ENCODE measurements at regions not wholly inside any gene's neighbourhood (a gene's known extent, or its start where the extent isn't known, plus 50 kb on each side); places are given as distances from the start of the nearest gene placed in this dataset.

DNA sequence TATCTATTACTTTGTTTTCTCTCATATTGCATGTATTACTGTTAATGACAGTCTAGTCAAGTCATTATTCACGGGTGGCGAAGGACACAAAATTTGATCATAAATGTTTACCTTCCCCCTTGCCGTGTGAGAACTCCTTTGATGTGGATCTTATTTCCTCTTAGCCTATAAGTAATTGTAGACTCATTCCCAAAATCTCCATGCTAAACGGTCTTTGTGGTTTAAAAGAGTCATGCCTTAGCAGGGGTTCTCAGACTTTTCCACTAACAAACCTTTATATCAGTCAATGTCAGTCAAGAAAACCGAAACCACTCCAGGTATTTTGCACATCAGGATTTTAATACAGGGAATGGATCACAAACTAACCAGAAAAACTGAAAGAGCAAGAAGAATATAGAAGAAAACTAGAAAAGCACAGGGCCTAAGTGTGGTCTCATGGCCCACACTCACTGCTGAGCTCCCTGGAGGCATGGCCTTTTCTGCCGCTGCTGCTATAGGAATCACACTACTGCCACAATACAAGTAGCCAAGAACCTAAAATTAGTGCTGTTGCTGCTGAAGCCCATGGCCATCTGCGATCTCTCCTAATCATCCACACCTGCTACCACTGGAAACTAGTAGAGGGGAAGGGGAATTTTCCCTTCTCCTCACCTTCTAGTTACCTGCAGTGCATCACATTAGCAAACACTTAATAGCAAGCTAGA, 186.0 kb upstream of the POU3F2 start:
- H3K9me3 ChIP-seq: no peaks in the 10 kb centered on the region
- ATAC-seq (no peak), DNase-seq (no peak)
- H3K4me1 ChIP-seq: no peaks in the 10 kb centered on the region
- WGBS, 4 donors: 66 to 73% (median 72%) methylated on average over 7 of the region's 7 CpGs
- no peaks in the 10 kb centered on the region for H3K36me3 ChIP-seq
- intact Hi-C loops (cut with DNase I): no loop called here
- TF ChIP-seq POLR2A (IDR thresholded peaks at IDR 0.05): no peak
- TF ChIP-seq, protein P1, sequence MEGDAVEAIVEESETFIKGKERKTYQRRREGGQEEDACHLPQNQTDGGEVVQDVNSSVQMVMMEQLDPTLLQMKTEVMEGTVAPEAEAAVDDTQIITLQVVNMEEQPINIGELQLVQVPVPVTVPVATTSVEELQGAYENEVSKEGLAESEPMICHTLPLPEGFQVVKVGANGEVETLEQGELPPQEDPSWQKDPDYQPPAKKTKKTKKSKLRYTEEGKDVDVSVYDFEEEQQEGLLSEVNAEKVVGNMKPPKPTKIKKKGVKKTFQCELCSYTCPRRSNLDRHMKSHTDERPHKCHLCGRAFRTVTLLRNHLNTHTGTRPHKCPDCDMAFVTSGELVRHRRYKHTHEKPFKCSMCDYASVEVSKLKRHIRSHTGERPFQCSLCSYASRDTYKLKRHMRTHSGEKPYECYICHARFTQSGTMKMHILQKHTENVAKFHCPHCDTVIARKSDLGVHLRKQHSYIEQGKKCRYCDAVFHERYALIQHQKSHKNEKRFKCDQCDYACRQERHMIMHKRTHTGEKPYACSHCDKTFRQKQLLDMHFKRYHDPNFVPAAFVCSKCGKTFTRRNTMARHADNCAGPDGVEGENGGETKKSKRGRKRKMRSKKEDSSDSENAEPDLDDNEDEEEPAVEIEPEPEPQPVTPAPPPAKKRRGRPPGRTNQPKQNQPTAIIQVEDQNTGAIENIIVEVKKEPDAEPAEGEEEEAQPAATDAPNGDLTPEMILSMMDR (IDR thresholded peaks at IDR 0.05): no peak
- H3K27me3 ChIP-seq: no peaks in the 10 kb centered on the region
- H3K27ac ChIP-seq: no peak overlapping the region
- H3K4me3 ChIP-seq: no peak overlapping the region

DNA sequence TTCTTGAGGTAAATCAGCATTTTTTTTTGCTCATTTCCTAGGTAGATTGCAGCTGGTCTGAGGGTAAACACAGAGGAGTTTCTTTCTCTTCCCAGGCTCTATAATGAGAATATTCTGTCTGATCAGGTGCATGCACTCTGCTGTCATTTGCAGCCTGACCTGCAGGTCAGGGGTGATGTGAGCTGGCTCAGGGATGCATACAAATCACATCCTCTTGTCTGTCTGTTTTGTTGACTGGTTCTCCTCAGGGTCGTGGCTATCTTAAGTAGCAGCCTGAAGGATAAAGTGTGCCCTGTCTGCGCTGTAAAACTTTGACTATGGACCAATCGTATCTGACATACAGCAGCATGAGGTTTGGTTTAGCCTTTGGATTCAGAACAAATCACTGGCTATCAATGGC, 183.4 kb upstream of the POU3F2 start:
- H3K36me3 ChIP-seq: no peaks in the 10 kb centered on the region
- no peak for ATAC-seq
- H3K9me3 ChIP-seq: no peaks in the 10 kb centered on the region
- H3K4me3 ChIP-seq: no peak overlapping the region
- H3K27me3 ChIP-seq: no peaks in the 10 kb centered on the region
- intact Hi-C loops (cut with DNase I): no loop called here
- no peak for DNase-seq
- no peak overlapping the region for H3K27ac ChIP-seq
- no peaks in the 10 kb centered on the region for H3K4me1 ChIP-seq
- 13 to 35% (median 23%) methylated on average over 3 of the region's 3 CpGs for WGBS, 4 donors
- TF ChIP-seq, protein P1 (IDR thresholded peaks at IDR 0.05): no peak
- no peak for TF ChIP-seq POLR2A (IDR thresholded peaks at IDR 0.05)

- Histone ChIP-seq H3K9me3 (no peaks in the 10 kb centered on the region), H3K4me1 (no peaks in the 10 kb centered on the region), H3K4me3 (no peak overlapping the region), H3K36me3 (no peaks in the 10 kb centered on the region), H3K27ac (no peak overlapping the region), H3K27me3 (no peaks in the 10 kb centered on the region)
- TF ChIP-seq, protein P1 (IDR thresholded peaks at IDR 0.05): no peak
- TF ChIP-seq POLR2A (IDR thresholded peaks at IDR 0.05): no peak
- WGBS, 4 donors: 36 to 59% (median 54%) methylated on average over 2 of the region's 2 CpGs
- no peak for ATAC-seq
- DNase-seq: no peak
- intact Hi-C loops (cut with DNase I): no loop called here
These were observed 181.2 kb upstream of the POU3F2 start for GRCh38 chr6:98653179-98653578.

DNA sequence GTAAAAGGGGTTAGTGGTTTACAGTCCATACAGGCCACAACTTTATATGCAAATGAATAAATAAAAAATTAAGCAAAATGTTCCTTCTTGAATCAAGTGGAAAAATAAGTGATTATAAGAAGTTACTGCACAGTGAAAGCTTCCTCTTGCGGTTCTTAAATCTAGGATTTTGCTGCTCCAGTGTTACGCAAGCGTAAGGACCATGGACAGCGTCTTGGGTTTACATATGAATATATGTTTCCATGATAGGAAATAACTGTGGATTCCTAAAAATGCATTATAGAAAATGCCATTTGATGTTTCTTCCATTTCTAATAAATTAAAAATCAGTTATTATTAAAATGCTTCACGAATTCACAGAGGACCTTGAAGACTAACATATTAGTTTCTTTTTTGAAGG, 176.6 kb upstream of the POU3F2 start:
- H3K27me3 ChIP-seq: no peaks in the 10 kb centered on the region
- intact Hi-C loops (cut with DNase I): no loop called here
- 40 to 55% (median 51%) methylated on average over 5 of the region's 5 CpGs for WGBS, 4 donors

More for the DNA sequence above, 176.6 kb upstream of the POU3F2 start:
- no peak for DNase-seq
- Histone ChIP-seq H3K27ac (no peak overlapping the region), H3K9me3 (no peaks in the 10 kb centered on the region), H3K4me1 (no peaks in the 10 kb centered on the region), H3K36me3 (no peaks in the 10 kb centered on the region), H3K4me3 (no peak overlapping the region)
- no peak for TF ChIP-seq POLR2A (IDR thresholded peaks at IDR 0.05)
- TF ChIP-seq, protein P1 (IDR thresholded peaks at IDR 0.05): no peak
- no peak for ATAC-seq
